HG02973 (cell line): ENCODE measurements at regions not wholly inside any gene's neighbourhood (a gene's known extent, or its start where the extent isn't known, plus 50 kb on each side); places are given as distances from the start of the nearest gene placed in this dataset.
A peak's percentile ranks its signal among the peaks of the same experiment; 100 is the strongest.

Experiments used
- ATAC-seq: cut with Tn5 transposase; IDR thresholded peaks from one replicate; pipeline ENCODE4 v1.9.1; 2021; ENCODE audit warnings: moderate library complexity; ENCODE audit not compliant: unreplicated experiment

DNA sequence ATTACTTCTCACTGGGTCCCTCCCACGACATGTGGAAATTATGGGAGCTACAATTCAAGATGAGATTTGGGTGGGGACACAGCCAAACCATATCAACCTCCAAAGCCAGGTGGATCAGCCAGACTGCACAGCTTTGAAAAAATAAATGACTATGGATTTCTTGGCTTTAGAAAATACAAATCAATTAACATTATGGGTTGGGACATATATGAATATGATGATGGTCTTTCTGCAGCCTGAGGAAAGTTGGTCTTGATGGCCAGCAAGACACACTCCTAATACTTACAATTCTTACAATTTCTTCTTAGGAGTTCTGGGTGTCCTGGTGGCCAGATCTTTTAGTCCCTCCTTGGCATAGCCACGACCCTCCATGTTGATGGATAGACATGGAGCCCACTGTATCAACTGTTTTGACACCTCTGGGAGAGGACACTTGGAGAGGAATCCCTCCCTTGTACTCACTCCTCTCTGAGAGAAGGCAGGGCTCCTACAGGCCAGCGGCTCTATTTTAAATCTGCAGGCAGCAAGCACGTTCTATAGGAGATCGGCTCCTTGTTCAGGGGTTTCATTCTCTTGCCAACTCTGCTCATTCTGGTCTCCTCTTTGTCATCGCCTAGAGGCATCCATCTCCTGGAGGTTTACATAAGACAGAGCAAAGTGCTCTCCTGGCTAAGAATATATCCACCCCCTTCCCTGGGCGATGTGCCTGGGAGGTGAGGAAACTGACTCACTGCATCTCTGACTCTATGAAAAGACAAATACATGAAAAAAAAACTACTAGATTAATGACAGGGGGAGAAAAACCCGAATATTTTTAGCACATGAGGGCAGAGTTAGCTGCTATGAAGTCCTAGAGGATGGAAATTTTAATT is 145.9 kb downstream of the CARTPT start:
- no peak for ATAC-seq

DNA sequence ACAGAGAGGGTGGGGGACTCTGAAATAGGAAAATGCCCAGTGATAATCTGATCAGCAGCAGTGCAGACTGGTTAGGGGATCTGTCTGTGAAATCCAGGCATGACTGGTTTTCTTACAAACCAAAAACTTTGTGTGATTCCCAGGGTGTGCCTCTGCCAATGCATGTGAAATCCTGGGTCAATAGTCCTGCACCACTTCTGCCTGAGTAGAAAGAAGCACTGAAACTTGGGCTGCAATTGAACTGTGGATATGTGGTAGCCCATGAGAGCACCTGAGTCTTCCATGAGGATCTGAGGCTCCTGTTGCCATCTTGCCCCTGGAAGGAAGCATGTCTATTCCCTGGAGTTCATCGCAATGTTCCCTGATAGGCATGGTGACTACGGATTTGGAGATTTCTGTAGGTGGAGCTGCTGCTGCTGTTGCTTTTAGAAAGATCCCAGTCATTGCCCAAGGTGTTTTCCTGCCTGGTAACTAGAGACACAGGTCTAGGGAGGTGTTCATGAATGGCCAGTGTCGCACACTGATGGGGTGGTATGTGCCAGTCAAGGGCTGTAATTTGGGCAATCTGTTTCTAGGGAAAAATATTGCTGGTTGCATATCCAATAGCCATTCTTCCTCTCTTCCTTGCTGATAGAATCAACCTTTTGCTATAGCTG is 146.7 kb downstream of the CARTPT start:
- ATAC-seq: no peak

DNA sequence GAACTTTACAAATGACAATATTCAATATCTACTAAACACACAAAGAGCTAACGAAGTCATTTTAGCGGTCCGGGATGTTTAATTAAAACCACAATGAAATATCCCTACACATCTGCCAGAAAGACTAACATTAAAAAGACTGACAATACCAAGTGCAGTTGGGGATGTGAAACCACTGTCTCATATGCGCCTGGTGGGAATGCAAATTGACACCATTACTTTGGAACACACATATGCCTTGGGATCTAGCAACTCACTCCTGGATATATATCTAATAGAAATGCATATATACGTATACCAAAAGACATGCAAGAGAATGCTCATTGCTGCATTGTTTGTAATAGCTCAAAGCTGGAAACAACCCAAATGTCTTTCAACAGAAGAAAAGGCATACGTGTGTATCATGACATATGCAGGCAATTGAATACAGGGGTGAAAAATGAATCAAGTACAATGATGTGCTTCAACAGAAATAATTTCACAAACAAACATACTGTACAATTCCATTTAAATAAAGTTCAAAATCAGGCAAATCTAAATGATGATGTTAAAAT is 153.3 kb downstream of the CARTPT start:
- ATAC-seq: no peak

DNA sequence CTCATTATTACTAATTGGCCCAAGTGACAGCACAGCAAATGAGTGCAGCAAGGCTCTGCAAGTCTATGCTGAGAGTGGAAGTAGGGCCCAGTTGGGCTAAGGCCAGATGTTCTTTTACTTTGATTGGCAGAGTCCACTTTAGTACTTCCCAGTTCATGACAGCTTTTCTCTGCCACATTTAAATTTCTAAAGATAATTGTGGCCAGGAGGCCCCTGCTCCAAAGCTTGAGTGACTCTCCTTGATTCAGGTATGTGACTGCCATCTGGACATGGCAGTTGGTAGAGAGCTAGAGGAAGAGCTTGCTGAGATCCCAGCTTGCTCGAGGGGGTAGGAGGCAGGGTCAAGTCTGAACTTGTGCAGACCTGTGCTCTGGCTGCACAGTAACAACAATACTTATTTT is 154.1 kb downstream of the CARTPT start:
- no peak for ATAC-seq

DNA sequence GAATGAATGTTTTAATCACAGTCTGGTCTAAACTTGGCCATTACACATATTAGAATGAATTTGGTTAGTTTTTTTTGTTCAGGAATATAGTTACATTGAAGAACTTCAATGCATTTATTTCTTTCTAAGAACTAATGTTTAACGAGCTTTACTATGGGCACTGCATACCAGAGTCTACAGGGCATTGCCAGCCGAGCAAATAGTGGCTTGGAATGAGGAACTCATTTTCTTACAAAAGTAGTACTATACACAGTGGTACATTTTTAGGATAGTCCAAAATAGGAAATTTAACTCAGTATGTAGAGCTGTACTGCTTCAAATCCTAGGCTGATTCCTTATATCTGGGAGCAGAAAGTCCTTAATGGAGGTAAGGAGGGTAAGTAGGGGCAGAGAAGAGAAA is 155.4 kb downstream of the CARTPT start:
- no peak for ATAC-seq

DNA sequence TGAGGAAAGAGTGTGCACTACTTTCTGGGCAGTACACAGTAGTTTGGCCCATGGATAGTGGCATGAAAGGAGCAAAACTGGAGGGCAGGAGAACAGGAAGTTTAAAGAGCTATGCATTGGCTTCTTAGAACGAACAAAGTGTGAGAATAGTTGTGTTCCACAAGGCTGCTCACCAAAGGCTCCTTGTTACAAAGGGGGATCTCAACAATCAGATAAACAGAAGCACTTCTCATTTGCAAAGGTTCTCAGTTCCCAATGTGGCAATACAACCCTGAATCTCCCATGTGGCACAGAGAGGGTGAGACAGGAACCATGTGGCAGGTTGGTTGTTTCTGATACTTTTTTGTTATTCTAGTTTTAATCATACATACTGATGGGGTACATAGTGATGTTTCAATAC is 158.4 kb downstream of the CARTPT start:
- no peak for ATAC-seq

DNA sequence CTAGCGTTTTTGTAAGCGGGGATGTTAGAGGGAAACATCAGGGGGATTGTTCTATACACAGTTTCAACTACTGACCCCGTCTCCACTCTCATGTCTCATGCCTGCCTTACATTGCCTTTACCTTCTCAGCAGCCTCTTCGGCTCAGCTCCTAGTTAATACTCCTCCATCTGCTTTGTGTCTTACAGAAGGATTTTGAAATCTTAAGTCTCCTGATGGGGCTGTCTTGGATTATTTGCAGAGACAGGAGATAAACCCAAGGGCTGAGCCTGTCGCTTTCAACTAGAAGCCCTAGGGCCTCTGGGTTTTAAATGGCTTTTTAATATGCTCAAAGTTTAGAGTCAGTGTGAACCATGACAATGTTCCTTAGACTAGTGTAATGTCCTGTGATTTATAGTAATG is 161.5 kb downstream of the CARTPT start:
- no peak for ATAC-seq

DNA sequence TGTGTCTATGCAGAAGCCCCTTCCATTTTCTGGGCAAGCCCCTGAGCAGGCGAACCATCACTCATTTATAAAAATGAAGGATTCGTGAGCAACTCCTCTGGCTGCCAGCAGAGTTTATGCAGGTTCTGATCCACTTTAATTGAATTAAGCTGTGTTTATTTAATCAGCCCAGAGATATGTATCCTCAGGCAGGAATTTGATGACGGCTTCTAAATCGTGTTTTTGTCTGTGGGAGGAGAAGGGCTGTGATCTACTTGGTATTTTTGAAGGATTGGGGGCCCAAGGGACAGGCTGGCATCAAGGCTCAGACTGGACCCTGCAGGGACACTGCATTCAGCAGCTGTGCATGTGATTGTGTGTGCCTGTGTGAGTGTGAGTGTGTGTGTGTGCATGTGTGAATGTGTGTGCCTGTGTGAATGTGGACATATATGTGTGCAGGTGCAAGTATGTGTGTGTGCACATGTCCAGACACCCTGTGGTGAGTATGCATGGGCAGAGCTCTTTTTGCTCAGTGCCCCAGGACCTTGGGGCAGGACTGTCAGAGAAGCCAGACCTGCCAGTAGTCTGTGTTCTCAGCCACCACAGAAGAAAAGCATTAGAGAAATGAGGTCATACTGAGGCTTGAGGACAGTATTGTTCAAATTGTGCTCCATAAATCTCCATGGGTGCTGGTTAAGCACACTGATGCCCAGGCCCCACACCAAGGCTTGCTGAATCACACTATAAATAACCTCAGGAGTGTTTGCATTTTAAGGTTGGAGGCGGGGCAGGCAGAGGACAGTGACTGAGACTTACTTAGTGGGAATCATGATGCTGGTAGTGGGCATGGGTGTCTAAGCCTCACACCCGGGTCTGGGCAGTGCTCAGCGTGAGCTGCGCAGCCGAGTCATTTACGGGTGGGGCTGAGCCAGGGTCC is 164.0 kb downstream of the CARTPT start:
- no peak for ATAC-seq

DNA sequence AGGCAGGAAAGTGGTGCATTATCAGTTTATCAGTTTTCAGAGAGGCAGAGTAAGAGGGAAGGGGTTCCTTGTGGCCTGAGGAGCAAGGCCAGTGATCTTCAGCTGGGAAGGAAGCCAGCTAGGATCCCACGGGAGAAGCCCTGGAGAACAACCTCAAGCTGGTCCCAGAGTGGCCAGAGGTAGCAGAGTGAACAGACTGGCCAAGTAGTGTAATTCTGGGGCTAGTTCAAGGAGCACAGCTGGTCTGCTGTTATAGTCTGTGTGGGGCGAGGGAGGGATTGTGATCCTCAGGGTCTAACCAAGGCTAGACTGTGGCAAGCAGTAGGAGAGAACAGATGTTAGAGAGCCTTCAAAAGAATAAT is 164.6 kb downstream of the CARTPT start:
- ATAC-seq: no peak

DNA sequence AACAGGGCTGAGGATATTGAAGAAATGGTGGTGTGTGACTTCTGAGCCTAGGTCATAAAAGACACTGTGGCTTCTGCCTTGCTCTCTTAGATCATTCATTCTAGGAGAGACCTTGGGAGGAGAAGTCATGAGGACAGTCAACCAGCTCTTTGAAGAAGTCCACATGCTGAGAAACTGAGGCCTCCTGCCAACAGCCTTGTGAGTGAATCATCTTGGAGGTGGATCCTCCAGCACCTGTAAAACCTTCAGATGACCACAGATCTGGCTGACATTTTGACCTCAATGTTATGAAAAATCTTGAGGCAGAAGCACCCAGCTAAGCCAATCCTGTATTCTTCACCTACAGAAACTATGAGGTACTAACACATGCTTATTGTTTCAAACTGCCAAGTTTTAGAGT is 165.9 kb downstream of the CARTPT start:
- ATAC-seq: no peak

DNA sequence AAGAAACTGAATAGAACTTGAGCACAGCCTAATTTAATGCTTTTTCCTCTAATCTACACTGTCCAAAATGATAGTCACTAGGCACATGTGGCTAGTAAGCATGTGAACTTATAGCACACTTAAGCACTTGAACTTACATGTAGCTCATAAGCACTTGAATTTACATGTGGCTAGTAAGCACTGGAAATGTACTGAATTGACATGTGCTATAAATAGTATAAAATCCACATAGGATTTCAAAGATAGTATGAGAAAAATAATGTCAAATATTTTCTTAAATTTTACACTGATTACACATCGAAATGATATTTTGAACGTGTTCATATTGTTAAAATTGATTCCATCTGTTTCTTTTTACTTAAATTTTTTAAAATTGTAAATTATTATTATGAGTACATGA is 167.3 kb downstream of the CARTPT start:
- no peak for ATAC-seq

DNA sequence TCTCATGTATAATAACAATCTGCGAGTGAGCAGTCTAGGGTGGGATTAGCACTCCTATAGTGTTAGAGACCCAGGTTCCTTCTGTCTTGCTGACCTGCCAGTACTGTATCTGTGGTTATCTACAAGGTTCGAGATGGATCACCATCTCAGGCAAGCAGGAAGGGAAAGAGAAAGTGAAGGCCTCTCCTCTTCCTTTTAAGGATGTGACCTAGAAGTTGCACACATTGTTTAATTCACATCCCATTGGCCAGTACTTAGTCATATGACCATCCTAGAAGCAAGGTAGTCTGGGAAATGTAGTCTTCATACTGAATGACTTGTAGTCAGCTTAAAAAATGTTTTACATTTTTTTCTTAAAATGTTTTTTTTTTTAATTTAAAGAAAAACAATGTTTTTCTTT is 168.6 kb downstream of the CARTPT start:
- peak; percentile 97 for ATAC-seq

DNA sequence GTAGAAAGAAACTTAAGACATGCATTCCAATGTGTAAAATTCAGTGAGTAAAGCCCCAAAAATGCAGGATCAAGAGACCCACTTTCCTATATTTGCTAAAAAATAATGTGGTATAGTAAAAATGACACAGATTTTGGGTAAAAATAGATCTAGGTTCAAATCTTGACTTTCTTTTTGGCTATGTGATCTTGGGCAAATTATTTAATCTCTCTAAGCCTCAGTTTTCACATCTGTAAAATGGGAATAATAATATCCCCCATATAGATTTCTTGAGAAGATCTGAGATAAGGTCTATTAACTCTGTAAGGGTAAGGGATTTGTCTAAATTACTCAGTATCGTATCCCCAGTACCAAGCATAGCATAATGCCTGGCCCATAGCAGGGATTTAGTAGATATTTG is 172.3 kb downstream of the CARTPT start:
- no peak for ATAC-seq

DNA sequence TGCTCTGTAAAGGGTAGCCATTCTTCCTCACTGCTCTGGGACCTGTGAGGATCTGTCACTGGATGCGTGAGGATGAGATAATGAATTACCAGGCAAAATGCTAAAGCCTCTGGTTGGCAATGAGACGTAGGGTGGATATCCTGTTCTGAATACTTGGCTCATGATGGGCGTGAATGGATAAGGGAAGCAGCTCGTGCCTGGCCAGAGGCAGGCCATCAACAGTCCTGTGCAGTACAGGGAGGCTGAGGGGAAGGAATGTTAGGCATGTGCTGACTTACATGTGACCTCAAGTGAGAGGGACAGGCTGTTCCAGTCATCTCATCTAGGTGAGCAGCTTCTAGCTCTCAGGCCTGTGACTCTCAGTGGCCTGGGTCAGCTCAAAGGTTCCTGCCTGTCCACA is 172.8 kb downstream of the CARTPT start:
- no peak for ATAC-seq

DNA sequence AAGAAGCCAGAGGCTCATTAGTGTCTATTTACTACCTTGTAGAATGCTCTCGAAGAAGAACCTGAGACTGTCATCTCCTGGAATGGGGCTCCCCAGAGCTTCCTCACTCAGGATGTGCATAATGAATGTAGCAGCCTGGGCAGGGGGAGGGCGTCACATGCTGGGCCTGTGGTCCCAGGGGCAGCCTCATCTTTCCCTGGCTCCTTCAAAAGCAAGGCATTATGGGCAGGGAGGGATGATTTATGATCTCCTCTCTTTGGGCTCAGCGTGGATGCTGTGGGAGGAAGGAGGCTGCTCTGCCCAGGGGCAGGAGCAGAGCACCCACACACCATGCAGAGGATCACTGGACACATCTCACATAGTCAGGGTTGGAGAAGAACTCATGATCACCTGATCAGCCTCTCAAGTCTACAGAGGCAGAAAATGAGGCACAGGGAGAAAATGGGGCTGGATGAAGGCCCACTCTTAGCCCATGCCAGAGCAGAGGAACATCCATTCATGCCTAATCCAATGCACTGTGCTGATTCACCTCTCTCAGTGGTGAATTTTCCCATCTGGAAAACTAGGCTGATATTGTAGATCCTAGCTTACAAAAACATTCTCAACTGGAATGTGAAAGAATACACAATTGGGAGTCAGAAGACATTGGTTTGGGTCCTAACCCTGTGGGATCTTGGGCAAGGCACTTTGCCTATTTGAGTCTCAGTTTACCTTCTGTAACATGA is 173.7 kb downstream of the CARTPT start:
- ATAC-seq: no peak

DNA sequence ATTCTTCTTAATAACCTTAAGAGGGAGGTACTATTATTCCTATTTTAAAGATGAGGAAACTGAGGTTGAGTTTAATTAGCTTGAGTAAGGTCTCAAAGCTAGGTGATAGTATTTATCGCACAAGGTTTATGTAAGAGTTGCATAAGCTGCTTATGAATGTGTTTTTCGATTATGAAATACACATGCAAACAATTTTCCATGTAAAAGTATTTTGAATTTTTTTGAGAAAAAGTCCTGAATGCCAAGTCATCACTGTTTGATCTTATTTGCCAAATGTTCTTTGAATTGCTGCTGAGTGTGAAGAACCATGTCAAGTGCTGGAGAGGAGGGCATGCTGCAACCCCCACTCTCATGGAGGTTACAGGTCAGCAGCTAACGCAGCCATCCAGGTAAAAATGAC is 174.4 kb downstream of the CARTPT start:
- no peak for ATAC-seq

DNA sequence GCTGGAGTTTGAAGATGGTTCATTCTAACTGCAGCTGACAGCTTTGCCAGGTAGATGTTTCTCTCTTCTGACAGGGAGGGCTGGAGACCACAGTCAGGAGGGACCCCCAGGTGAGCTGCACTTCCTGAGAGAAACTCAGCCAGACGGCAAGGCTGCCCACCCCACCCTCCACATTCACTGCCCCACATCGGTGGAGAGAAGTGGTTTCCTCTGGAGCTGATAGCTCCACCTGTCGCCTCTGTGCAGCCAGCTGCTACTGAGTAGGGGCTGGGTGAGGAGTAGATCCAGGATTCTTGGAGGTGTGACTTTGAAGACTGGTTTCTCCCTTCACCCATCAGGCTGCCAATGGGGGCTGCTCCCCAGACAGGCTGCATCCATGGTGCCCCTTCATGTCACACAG is 175.0 kb downstream of the CARTPT start:
- ATAC-seq: no peak

DNA sequence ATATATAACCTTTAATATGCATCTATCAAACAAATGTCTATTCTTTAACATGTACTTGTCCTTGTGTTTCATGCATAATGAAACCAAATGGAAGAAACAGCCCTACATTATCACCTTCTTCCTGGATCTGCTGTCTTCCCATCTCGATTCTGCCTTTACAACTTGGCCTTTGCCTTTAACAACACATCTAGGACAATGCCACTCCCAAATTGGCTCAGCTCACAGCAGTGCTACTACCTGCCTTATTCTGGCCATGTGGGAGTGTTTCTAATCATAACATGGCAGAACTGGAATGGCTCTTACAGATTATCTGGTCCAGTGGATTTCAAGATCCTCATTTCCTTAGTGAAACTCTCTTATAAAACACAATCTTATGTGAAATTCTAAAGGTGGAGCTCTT is 176.5 kb downstream of the CARTPT start:
- ATAC-seq: no peak

DNA sequence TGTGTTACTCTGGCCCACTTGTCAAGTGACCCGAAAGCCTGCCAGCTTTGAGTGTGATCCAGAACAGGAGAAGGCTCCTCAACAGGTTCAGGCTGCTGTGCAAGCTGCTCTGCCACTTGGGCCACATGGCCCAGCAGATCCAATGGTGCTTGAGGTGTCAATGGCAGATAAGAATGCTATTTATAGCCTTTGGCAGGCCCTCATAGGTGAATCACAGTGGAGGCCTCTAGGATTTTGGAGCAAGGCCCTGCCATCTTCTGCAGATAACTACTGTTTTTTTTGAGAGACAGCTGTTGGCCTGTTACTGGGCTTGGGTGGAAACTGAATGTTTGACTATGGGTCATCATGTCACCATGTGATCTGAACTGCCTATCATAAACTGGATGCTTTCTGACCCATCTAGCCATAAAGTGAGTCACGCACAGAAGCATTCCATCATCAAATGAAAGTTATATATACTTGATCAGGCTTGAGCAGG is 180.8 kb downstream of the CARTPT start:
- ATAC-seq: no peak

DNA sequence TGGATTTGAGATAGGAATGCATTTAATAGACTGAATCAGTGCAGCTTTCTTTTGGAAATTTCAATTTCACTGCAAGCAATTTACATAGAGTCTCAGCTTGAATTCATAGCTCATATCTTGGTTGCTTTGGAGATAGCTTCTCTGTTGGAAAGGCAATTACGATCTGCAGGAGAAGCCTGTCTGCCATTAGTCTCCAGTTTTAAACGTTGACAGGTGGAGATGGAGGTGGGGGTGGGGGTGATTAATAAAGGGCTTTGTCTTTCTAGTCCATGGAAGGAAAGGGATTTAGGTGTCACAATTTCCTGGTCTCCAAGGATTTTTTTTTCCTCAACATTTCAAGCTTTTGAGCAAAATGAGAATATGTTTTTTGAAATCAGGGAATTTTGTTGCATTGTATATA is 184.7 kb downstream of the CARTPT start:
- no peak for ATAC-seq

DNA sequence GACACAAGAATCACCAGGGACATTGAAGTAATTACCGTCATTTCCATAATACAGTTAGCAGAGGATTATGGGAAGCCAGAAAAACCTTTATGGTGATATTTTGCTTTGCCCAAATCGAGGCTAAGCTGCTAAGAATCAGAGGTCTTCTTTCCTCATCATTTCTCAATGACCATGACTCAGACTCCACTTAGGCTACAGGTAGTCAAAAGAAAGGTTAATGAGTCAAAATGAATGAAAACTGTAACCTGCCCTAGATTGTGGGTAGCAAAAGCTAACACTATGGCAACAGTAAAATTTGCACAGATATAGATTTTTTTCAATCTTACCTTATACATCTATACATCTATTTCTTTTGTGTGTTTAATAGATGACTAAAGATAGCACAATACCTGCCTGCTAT is 185.8 kb downstream of the CARTPT start:
- no peak for ATAC-seq
